Inferior parietal cortex (tissue), 1 donor: ENCODE measurements at regions not wholly inside any gene's neighbourhood (a gene's known extent, or its start where the extent isn't known, plus 50 kb on each side); places are given as distances from the start of the nearest gene placed in this dataset.

Experiments
- DNase-seq: peaks from one replicate; pipeline ENCODE4 v3.0.0-alpha.2; 2016; ENCODE audit errors: extremely low spot score

DNA sequence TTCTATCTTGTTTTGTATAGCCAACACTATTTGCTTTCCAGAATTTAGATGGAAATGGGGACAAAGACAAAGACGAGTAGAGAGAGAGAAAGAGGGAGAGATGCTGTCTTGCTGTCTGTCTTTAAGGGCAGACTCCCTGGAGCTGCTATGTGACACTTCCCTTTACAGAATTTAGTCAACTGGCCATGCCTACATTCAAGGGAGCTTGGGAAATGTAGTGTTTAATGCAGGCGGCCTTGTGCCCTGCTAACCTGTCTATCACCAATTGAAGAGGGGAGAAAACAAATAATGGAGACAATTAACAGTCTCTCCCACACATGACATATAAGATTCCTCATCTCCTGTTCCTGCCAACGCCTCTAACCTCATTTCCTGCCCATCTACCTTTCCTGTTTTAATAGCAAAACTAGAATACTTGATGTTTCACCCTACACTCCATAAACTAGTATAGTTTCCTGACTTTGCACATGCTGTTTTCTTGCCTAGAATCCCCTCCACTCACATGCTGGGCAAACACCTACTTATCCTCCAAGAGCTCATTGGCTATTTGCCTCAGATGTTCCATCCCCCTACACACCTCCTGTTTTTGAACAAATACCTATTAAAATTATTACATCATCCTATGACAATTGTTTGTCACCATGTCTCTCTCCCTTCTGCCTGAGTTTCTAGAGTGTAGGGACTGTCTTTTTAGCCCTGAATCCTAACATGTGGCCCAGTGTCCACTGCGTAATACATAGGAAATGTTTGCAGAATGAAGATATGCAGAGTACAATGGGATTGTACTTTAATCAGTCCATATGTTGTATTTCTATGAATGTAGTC is 117.2 kb downstream of the SLC25A24 start:
- no peak for DNase-seq

DNA sequence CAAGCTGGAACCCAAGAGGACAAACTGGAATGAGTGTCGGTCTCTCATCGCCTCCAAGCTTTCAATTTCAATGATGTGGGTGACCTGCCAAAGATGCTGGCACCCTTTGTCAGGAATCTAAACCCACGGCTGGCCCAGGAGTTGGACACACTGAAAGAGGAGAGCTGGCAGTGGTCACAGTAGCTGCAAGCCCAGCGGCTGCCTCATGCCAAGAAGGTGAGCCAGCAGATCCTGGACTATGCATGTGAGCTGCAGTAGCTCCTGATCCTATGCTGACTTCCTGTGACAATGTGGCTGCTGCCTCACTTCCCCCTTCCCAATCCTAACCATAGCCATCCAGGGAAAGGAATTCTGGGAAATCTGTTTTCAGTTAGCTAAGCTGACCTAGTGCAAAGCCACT is 117.0 kb upstream of the VAV3 start:
- peak; percentile 11 for DNase-seq

DNA sequence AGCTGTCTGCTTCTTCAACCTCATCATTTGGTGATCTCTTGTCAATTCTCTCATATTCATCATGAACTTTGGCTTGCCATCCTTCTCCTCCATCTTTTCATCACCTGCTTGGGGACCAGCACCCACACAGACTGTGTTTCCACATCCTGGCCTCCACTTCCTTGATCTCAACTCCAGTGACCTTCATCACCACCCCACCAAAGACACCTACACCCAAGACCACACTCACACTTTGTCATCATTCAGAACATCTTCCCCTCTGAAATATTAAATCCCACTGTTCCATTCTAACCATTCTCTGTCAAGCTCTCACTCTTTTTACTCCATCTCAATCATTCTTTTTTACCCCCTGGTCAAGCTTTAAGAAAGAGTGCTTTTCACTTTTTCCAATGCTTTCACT is 115.5 kb upstream of the VAV3 start:
- DNase-seq = no peak

DNA sequence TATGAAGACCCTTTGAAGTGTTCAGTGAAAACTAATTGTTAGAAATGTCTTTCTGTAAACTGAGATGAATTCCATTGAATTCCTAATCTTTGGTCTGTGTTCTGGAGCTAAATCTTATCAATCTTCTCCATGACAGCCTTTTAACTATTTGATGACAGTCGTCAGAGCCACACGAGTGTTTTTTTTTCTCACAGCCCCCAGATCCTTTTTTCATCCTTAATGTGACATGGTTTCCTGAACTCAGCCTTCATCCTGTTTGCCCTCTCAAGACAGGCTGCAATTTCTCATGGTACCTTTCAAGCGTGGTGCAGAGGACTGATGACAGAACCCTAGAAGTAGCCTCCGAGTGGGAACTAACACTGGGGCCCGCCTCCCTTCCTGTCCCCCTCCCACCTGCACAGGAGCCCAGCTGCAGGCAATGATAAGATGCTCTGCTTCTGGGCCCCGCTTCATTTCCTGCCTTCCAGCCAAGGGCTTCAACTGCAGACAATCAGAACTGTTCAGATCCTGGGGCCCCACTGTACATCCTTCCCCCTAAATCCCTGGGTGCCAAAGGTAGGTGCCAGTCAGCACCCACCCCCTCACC is 114.6 kb upstream of the VAV3 start:
- DNase-seq = no peak

DNA sequence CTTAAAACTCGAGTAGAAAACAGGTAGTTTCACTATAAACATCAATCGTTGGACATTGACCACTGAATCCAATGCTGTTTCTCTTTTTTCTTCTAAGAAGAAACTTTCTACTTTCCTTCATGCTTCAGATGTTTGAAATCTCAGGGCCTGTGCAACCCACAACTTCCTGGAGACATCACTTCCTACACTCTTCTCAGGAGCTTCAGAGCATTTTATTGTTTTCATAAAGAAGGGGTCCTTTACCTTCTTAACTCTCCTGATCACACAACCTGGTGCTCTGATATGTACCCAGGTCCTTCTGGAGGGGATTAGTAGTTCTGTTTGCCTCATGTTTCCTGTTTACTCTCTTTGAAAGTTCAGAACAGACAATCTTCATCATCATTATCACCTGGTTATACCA is 113.0 kb upstream of the VAV3 start:
- DNase-seq = no peak

DNA sequence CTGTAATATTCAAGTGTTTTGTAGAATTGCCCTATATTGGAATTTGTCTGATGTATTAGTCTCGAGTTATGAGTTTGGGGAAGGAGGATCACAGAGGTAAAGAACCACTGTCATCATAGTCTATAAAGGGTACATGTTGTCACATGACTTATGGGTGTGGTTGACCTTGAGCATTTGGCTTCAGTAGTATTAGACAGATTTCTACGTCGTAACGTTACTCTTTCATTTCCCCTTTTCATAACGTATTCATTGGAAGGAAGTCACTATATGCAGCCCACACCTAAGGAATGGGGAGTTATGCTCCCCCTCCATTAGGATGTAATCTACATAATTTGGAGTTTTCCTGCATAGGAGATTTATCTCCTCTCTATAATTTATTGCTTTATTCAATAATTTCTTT is 110.1 kb upstream of the VAV3 start:
- DNase-seq = no peak

DNA sequence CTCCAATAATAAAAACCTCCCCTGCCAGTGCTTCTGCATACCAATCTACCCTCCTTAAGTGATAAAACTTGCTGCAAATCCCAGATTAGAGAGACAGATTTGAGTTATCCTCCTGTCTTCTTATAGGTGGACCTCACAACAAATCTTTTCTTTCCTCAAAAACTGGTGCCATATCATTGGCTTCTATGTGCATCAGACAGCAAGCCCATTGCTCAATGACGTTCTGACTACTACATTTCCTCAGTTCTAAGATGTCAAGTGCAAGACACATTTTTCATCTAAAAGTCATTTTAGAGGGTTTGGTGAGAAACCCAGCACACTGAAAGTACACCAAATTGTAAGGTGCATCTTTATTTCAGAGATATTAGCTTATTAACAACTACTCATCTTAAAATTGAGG is 107.8 kb upstream of the VAV3 start:
- no peak for DNase-seq

DNA sequence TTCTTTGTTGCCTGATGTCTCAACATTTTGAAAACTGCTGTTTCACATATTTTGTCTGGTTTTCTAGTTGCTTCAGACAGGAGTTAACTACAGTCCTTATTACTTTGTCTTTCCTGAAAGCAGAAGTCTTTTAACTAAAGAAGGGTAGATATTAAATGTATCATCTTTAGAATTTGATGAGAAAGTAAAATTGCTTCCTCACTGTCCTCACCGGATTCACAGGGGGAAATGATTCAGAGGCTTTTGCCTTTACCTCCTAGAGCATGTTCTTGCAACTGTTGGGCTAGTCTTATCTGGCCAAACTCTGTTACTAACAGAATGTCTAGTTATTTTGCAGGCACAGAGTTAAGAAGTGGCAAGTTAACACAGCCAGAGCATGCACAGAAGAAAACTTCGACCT is 107.2 kb upstream of the VAV3 start:
- no peak for DNase-seq

DNA sequence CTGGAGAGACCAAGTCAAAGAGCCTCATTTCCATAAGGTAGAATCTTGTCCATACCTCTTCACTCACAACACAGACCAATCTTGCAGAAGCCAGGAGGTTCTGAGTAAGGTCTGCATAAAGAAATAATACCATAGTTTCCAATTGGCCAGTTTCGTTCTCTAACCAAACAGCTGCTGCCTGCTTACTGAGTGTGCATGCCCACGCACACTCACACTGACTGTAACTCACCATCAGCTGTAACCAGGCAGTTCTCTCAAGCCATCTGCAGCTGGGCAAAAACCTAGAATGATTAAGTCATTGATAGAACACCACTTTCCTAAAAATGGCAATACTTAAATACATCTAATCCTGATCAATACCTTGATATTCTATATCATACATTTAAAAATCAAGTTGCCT is 106.6 kb upstream of the VAV3 start:
- DNase-seq = no peak

DNA sequence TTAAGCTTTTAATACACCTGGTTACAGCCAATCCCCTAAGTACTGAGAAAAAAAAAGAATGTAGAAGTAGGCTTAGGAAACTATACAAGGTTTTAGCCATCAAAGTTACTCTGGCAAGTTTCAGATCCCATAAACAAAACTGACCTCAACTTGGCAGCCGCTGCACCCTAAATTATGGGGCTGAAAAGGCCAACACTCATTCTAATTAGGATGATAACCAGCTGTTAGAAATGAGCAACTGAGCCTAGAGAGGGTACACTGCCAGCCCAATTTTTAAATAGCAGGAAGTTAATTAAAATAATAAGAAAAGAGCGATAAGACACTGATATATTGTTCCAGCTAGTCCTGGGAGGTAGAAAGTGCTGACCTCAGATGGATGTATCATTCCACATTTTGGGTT is 105.7 kb upstream of the VAV3 start:
- DNase-seq = no peak

DNA sequence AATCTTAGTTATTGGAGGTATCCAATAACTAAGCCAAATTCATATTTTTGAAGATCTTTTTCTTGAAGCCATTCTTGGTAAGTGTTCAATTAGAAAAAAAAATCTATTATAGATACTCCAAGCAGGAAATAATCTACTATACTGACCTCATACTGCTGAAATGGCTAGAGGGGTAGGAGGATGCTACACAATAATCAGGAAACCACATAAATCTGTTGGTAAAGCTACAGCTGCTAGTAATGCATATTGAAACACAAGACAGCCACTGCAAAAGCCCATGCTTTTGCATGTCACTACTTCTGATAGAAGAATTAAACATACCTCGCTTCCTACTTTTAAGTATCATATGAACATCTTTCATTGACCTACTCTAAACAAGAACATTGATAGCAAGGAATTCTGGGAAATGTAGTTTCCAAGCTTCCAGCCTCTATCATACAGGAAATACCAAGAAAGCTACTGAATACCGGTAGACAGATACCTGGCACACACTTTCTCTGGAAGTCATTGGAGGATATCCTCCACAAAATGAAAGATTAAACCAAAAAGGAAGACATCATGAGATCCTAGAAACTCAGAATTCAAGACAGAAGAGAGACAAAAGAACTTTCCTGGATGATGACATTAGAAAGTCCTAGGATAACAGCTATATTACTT is 103.0 kb upstream of the VAV3 start:
- no peak for DNase-seq

DNA sequence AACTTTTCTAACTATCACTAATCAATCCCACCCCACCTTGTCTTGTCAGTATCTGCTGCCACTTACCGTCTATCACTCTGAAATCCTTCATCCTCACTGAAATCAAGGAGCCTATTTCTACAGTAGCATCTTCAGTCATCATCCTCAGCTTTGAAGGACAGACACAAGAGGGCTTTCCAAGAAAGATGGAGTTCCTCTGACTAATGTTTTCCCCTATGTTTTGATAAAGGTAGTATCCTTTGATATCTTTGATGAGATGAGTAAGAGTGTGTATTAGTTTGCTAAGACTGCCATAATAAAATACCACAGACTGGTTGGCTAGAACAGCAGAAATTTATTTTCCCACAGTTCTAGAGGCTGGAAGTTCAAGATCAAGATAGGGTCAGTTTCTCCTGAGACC is 101.8 kb upstream of the VAV3 start:
- DNase-seq = no peak

DNA sequence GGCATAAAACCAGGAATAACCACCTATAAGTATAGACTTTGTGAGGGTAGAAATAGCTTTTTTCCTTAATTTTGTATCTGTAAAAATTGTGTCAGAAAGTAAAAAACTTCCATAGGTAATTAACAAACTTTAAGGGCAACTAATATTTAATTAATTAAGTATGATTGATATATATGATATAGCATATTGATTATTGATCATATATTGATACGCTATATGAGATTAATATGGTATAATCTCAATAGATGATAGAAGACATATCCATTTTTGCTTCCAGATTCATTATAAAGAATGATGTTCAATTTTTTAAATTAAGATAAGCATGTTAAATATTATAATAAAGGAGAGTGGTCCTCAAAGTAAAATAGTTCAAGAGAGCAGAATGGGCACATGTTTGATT is 99.3 kb upstream of the VAV3 start:
- no peak for DNase-seq

DNA sequence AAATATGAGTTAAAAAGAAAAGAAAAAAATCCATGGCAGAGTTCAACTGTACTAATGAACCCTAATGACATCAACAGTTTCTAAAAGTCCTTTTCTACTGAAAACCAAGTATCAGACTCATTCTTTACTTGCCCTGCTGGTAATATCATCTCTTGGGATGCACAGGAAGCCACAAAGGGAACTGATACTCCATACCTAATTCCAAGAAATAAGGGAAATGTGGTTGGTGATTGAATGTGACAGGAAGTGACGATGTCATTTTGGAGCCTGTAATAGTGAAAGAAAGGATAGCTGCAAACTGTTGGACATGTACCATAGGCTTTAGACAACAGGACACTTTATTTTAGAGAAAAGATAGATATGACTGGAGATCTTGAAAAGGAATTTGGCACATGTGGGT is 98.7 kb upstream of the VAV3 start:
- no peak for DNase-seq

DNA sequence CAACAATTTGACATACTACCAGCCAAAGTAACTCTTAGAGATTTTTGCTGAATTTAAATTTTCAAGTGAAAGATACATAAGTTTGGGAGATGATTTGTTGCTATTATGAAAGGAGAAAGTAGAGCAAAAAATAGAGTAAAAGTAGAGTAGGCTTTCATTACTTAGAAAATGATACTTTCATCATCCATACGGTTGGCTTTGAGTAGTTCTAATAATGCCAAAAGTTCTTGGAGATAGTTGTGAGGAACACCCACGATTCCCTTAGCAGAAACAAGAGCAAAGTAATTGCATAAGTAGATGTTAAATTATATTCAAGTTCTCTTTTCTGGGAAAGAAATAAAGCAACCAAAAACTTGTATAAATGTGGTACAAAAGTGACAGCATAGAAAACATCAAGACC is 95.0 kb upstream of the VAV3 start:
- no peak for DNase-seq

DNA sequence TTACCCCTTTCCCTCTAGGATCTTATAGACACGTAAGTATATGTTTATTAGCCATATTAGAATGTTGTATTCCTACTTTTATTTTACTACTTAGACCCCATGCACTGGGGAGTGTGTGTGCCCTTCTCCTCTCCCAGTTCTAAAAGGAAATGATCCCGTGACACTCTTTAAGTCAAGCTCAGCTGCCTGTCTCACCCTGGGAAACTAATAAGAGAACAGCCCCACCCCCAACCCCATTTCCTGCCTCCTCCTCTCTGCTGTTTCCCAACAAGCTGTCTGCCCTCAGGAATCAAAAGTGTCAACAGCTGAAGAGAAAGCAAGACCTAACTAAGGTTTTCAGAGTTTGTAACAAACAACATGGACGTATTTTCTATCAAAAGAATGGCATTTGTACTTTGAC is 92.6 kb upstream of the VAV3 start:
- no peak for DNase-seq

DNA sequence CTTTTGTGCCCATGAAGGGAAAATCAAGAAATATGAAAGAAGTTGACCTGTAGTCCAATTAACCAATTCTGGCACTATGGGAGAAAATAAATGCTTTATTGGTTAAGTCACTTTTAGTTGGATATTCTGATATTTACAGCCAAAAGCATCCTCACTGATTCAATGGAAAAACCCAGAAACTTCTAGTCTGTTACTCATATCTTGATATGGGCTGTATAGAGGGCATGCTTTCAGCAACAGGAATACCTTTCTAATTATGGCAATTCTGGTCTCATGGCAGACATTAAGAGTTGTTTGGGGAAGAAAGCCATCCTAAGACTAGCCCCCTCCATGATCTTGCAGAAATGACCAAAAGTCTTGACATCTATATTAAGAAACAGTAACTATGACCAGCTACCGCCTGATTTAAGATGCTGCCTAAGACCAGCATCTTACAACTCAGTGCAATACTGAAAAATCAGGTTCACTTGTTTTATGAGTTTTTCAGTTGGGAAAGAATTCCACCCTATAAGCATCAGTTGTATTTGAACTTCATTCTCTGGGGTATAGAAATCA is 91.5 kb upstream of the VAV3 start:
- no peak for DNase-seq

DNA sequence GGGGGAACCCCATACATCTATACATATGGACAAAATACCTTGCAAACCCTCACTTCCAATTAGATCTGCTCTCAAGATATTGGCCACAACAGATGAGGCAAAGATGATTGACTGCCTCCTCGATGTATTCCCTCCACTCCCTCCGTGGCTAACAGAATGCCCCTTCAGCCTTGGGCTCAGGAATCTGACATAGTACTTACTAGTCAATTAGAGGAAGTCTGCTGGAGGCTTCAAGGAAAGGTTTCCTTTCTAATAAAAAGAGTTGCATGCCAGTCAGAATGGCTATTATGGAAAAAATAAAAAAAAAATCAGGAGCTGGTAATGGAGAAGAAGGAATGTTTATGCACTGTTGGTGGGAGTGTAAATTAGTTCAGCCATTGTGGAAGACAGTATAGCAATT is 90.4 kb upstream of the VAV3 start:
- DNase-seq = no peak

DNA sequence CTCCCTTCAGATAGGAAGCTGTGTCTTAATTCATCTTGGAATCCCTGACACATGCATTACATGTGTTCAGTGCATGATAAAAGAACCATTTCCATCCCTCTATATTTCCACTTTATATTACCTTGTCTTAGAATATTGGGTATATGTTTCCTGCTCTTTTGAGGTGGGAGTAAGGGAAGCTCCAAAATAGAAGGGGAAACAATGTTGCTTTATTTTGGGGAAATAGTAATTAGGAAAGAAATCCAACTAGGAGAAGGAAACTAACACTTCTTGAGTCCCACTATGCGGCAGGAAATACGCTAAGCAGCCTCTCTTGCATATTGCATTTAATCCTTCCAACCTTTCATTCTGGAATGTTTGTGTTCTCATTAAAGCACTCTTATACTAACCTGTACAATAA is 89.4 kb upstream of the VAV3 start:
- DNase-seq = no peak

DNA sequence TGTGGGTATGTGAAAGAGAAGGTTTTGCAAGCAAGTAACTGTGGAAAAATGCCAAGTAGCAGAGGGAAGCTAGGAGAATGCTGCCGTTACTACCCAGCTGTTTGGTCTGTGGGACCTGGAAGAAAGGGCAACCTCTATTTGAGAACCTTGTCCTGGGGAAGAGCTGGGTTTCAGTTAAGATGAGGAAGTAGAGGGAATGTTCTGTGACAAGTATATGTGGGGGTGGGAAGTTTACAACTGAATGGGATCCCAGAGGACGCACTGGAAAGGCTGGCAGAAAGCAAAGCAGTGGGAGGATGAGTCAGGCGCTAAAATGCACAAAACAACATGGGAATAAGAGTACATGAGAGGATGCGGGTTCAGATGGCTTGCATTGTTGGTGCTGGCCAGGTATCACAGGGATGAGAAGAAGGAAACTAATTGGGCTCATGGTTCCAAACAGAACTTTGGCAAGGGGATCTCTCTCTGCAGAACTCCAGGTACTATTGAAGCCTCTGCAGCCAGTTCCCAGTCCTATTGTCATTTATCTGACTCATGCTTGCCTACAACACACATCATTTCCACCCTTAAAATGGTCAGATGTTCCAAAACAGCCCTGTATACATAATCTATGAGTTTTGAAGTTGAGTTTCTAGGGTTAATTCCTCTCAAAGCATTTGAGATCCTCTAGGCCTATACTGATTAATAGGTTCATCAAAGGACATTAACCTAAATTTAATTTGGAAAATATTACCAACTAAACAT is 88.5 kb upstream of the VAV3 start:
- no peak for DNase-seq

DNA sequence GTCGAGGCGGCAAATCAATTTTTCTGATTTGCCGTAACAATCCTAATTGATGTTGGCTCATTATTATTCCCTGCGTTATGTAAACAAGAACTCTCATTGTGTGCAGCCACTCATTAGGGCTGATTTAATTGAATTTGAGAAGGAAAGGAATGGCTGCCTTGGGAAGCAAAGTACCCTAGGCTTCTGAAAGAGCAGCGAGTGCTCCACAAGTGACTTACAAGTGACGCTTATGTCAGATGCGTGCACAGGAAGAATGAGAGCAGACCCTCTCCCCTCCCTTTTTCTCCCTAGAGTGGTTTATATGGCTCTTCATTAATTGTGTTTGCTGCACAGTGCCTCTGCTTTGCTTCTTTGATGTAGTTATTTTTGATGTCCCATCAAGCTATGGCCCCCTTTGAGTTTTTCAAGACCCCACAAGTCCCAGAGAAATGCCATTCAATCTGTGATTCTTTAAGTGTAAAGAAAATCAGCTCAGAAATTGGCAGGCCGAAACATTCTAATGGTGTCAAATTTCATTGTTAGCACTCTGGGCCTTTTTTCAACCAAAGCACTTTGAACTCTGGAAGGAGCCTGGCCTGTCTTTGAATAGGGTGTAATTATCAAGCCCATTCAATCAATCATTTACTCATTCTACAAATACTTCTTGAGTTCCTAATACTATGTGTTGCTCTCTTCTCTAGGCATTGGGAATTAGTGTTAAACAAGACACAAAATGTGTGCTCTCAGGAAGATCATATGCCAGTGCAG is 86.8 kb upstream of the VAV3 start:
- DNase-seq = no peak
